HG03354 (cell line): ENCODE measurements at regions not wholly inside any gene's neighbourhood (a gene's known extent, or its start where the extent isn't known, plus 50 kb on each side); places are given as distances from the start of the nearest gene placed in this dataset.
"Not testable (repeated sequence)": the region's sequence is repeated elsewhere in the genome, so short reads cannot be mapped to it uniquely, and the experiment has no call there.

ENCODE experiments used
- ATAC-seq: cut with Tn5 transposase; IDR thresholded peaks from one replicate; pipeline ENCODE4 v1.9.1; 2021; ENCODE audit warnings: mild to moderate bottlenecking; ENCODE audit not compliant: unreplicated experiment, poor library complexity, severe bottlenecking

DNA sequence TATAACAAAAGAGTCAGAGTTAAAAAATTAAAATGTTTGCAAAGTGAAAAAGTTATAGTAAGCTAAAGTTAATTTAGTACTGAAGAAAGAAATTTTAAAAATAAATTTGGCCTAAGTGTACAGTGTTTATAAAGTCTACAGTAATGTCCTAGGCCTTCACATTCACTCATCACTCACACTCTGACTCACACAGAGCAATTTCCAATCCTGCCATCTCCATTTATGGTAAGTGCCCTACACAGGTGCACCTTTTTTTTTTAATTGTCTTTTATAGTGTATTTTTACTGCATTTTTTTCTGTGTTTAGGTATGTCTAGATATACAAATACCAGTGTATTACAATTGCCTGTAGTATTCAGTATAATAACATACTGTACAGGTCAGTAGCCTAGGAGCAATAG is 562.9 kb downstream of the PIK3C3 start:
- no peak for ATAC-seq

DNA sequence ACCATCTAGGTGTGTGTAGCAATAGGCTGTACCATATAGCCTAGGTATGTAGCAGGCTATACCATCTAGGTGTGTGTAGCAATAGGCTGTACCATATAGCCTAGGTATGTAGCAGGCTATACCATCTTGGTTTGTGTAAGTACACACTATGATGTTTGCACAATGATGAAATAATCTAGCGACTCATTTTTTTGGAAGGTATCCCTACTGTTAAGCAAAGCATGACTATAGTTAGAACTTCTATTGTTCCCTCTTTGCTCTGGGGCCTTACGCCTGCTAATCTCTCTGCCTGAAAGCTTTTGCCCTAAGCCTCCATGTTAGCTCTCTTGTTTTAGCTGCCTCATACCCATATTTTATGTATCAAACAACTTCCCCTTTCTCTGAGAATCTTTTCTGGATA is 563.3 kb downstream of the PIK3C3 start:
- ATAC-seq = not testable (repeated sequence)

DNA sequence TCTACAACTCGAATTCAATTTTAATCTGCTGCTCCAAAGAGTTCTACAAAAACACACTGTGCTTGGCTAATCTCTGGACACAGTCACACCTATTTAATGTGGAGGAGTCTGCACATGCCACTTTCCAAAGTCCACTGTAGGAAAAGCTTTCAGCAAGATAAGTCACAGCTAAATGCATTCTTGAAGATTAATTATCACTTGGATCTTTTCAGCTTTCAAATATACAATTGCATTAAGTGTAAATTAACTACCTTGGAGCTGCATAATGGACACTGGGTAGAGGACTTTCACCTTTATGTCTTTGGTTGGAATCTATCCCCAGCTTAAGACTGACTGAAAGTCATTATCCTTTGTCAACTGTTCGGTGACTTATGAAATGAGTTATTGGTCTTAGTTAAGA is 565.1 kb downstream of the PIK3C3 start:
- ATAC-seq = no peak

DNA sequence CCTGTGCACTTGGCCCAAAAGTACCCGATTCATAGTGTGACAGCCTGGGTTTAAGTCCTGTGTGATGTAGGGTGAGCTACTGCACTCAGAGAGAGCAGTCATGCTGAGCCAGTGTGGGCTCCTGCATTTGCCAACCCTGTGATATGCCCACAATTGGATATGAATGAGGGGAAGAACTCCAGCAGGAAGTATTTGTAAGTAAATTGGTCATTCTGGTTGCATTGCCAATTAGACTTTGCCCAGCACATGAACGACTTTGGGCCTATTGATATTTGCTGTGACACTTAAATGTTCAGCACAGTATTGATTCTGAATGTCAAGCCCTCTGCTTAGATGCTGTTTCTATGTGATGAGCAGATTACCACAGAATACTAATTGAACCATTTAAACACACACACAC is 570.9 kb downstream of the PIK3C3 start:
- no peak for ATAC-seq

GRCh38 chr18:42527766-42528165 is 572.7 kb downstream of the PIK3C3 start:
- no peak for ATAC-seq

GRCh38 chr18:42530276-42530675 is 575.2 kb downstream of the PIK3C3 start:
- ATAC-seq = no peak

DNA sequence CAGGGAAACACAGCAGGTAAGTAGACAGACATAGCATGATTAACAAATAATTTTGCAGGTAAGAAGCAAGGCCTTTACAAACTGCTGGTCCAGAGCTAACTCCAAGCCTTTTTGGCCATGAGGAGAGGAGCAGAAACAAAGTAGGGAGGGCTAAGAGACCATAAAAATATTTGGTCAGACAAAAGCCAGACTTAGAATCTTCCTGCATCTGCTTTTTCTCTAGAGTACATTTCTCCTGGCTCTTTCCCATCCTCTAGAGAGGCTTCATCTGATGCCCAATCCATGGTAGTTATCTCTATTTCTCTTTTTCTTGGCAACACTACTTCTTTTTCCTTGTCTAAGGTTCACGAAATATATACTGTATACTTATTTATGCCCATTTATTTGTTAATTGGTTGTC is 577.1 kb downstream of the PIK3C3 start:
- ATAC-seq = no peak

DNA sequence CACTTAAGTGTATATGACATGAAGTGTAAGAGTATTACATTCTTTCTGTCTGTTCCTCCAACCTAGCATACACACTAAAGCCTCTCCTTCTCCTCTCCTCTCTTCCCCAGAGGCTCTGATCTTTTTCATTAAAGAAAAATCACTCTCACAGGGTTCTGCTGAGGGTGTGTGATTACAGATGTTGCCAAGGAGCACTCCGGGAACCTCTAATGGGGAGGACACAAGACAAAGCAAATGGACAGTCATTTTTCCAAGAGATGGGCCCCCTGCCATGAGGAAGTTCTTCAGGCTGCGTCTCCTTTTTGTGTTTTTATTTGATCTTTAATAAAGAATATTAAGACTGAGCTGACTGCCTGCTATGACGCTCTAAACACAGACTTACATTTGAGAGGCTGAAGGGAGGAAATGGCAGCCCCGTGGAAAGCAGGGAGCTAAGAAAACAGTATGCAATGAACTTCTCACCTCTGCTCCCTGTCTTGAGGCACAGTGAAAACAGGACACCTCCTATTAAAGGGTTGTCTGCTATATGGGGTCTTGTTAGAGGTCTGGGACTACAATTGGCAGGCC is 578.1 kb downstream of the PIK3C3 start:
- ATAC-seq = no peak

DNA sequence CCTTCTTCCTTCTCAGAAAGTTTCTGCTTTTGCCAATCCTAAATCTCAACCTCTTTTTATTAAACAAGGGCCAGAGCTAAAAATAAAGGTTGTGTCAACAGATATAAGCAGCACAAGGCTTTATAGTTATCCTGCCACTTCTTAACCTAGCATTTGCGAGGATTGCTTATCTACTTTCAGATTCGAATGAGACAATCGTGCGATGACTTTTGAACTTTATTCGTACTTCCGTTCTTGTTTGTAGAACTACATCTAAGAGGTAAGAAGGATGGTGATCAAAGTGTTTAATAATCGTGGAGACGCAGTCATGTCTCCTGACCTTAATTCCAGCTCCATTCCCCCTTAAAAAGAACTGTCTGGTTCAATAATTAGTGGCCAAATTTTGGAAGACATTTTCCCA is 578.6 kb downstream of the PIK3C3 start:
- ATAC-seq = no peak

GRCh38 chr18:42534313-42534712 is 579.3 kb downstream of the PIK3C3 start:
- ATAC-seq = no peak

DNA sequence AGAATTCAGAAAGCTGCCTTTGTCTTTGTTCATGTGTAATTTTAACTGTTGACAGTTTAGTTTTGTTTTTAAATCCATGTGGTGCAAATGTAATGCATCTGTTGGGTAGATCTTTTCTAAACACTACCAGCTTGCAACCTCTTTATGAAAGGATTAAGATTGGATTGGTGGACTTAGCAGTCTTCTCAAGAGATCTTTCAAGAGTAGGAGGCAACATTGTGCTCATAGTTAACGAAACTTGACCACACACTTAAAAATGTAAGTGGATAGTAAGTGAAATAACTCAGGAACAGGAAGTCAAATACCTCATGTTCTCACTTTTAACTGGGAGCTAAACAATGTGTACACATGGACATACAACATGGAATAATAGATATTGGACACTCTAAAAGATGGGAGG is 579.0 kb downstream of the RIT2 start:
- ATAC-seq = no peak

- no peak for ATAC-seq
Measured at GRCh38 chr18:42537291-42537690, 578.2 kb downstream of the RIT2 start.

DNA sequence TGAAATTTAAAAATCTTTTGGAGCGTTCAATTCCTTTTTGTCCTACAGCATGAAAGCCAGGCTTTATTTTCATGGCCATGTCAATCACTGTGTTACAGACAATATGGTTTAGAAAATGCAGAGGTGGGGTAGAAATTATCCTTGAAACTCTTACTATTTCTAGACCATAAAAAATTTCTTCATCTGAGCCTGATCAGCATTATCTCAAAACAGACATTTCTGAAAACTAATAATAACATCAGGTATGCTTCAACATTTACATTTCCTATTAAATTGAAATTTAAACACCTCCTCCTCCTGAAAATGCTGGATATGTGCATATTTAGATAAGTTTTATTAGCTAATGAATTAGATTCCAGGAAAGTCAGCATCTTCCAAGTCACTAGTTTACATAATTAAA is 570.6 kb downstream of the RIT2 start:
- ATAC-seq = no peak

DNA sequence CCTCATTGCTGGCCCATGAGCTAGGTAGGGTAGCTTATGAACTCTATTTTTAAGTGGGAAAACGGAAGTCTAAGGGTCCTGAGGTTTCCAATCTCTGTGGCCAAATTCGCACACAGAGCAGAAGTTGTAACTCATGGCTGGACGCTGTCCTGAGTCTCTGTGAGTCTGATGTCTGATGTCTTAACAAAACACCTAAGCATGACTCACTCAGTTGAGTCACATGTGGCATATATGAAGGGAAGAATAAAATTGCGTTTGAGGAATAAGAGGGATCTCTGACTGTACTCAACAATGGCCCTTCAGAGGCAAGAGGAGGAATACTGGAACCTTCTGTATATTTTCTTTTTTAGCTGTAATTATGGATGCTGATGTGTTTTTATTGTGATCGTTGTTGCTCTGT is 569.7 kb downstream of the RIT2 start:
- no peak for ATAC-seq

- no peak for ATAC-seq
Measured at GRCh38 chr18:42548493-42548892, 567.0 kb downstream of the RIT2 start.

DNA sequence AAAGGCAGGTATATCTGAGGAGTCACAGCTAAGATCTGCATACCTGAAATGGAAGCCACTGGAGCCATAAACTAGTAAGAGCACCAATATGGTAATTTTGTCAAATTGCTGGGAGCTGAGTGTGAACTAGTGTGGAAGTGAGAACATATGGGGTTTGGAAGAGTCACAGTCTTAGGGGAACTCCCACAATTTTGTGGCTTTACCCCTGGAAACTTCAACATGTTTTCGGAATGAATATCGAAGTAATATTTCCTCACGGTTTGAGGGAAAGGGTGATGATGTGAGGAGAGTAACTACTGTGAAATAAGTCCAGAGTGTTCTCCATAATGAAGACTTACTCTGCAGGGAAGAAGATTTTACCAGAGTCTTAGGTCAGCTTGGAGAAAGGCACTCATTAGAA is 565.9 kb downstream of the RIT2 start:
- no peak for ATAC-seq

GRCh38 chr18:42552559-42552958 is 562.9 kb downstream of the RIT2 start:
- ATAC-seq = not testable (repeated sequence)

DNA sequence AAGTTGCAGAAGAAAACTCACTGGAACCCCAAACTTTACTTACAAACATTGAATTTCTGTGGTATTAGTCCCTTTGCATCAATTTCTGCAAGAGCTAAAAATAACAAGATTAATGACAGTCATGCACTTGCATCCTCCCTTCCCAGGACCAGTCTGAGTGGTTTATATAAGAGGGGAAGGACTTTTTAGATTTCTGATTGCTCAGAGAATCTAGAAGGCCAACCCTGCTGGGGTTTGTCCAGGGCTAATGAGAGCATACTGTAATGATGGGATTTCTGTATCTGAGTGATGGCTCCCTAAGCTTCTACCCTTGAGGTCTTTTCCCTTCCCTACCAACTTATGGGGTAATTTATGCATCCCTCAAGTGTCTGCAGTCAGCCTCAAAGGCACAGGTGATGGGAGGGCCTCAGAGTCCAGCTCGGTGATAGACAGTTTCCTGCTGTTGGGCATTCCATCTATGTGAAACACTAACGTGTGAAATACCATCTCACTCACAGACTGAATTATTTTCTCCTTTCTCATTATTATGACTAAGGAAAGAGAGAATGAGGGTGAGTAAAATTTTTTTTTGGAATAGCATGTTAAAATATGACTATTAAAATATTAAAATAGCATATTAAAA is 556.3 kb downstream of the RIT2 start:
- no peak for ATAC-seq

DNA sequence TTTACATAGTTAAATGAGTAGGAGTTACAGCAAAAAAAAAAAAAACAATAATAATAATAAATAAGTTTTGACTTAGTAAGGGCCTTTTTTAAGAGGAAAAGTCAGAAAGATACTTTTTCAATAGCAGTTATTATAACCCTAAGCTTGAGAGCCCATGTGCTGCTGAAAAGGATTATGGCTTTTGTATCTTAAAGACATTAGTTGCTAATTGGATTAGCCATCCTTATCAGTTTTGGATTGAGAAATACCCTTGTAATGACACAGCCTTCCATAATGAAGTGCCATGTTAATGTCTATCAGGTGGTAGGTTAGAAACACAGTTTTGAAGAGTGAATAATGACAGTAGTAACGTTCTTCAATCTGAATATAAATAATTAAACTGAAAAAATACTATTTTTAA is 554.0 kb downstream of the RIT2 start:
- no peak for ATAC-seq

- no peak for ATAC-seq
Measured at GRCh38 chr18:42563995-42564394, 551.5 kb downstream of the RIT2 start.

GRCh38 chr18:42564761-42565160 is 550.7 kb downstream of the RIT2 start:
- no peak for ATAC-seq

GRCh38 chr18:42568773-42569172 is 546.7 kb downstream of the RIT2 start:
- ATAC-seq = no peak
